Caco-2 (cell line): ENCODE measurements at regions not wholly inside any gene's neighbourhood (a gene's known extent, or its start where the extent isn't known, plus 50 kb on each side); places are given as distances from the start of the nearest gene placed in this dataset.
"Not testable (repeated sequence)": the region's sequence is repeated elsewhere in the genome, so short reads cannot be mapped to it uniquely, and the experiment has no call there.

ENCODE experiments used
- BruUV-seq: library from RNA; stranded (reverse); fragments of 400-500 nt; replicated peaks from 2 replicates; lab custom pipeline; 2021; lab: Mats Ljungman, UMichigan
- CTCF ChIA-PET: fragments of 300-600 bp; sonication (Branson Sonifier 250); formaldehyde crosslinking; loops from one replicate; lab custom pipeline; 2022; ENCODE audit warnings: antibody characterized with exemption; lab: Charles Lee
- POLR2A ChIA-PET: fragments of 300-600 bp; sonication (Branson Sonifier 250); formaldehyde crosslinking; loops from one replicate; lab custom pipeline; 2022; ENCODE audit warnings: antibody characterized with exemption; lab: Charles Lee
- DNase-seq, 2 experiments: peaks; one replicate each; pipeline versions ENCODE4 v3.0.0 to v3.0.0-alpha.2; 2020 to 2022
- H3K27me3 ChIP-seq: replicated peaks from 2 replicates; pipeline ENCODE4 v1.6.0; 2011; ENCODE audit warnings: low read length; ENCODE audit not compliant: control insufficient read depth, insufficient read depth
- H3K36me3 ChIP-seq: 2 replicates; pipeline ENCODE4 v1.5.1; 2011; ENCODE audit warnings: low read length; ENCODE audit not compliant: control insufficient read depth, insufficient read depth
- H3K4me1 ChIP-seq: fragments of 250-450 bp; sonication (Bioruptor Pico); 2 replicates; pipeline ENCODE4 v1.5.1; 2020; ENCODE audit warnings: mild to moderate bottlenecking
- H3K4me3 ChIP-seq: 2 replicates; pipeline ENCODE4 v1.5.1; 2011; ENCODE audit warnings: low read depth, mild to moderate bottlenecking, control low read depth, low read length
- H3K9me3 ChIP-seq: fragments of 250-450 bp; sonication (Bioruptor Pico); 2 replicates; pipeline ENCODE4 v1.5.1; 2020; ENCODE audit warnings: mild to moderate bottlenecking, moderate library complexity
- H3K27ac Mint-ChIP-seq: one replicate; pipeline ENCODE4 v1.8.0; 2022; ENCODE audit warnings: mixed read lengths; ENCODE audit not compliant: unreplicated experiment
- H3K27me3 Mint-ChIP-seq: one replicate; pipeline ENCODE4 v1.8.0; 2022; ENCODE audit warnings: mixed read lengths; ENCODE audit not compliant: insufficient read depth, unreplicated experiment
- H3K36me3 Mint-ChIP-seq: one replicate; pipeline ENCODE4 v1.8.0; 2022; ENCODE audit warnings: mild to moderate bottlenecking, mixed read lengths; ENCODE audit not compliant: insufficient read depth, unreplicated experiment
- H3K4me1 Mint-ChIP-seq: one replicate; pipeline ENCODE4 v1.8.0; 2022; ENCODE audit warnings: low read depth, mixed read lengths; ENCODE audit not compliant: unreplicated experiment
- H3K4me3 Mint-ChIP-seq: one replicate; pipeline ENCODE4 v1.8.0; 2022; ENCODE audit warnings: mild to moderate bottlenecking, moderate library complexity, mixed read lengths; ENCODE audit not compliant: unreplicated experiment
- H3K9me3 Mint-ChIP-seq: one replicate; pipeline ENCODE4 v1.8.0; 2022; ENCODE audit warnings: mixed read lengths; ENCODE audit not compliant: unreplicated experiment
- CTCF ChIP-seq, 2 experiments: fragments of 200-600 bp in 1 of 2; IDR thresholded peaks; 1 replicate in 1 of 2; 2 replicates in 1 of 2; pipeline versions ENCODE4 v1.5.1 to v1.8.0; 2011 to 2022; ENCODE audit warnings: antibody characterized with exemption in 1 of 2, control low read depth in 1 of 2, inconsistent platforms in 1 of 2, low read depth in 1 of 2, low read length in 1 of 2, mild to moderate bottlenecking in 1 of 2, moderate library complexity in 1 of 2; ENCODE audit not compliant: insufficient read depth in 1 of 2, severe bottlenecking in 1 of 2, unreplicated experiment in 1 of 2
- intact Hi-C: fragments of 100-400 bp; cut with micrococcal nuclease; formaldehyde crosslinking; loops from one replicate; pipeline ENCODE4 v1.10.0; 2022; ENCODE audit not compliant: unreplicated experiment

- ChIA-PET POLR2A (no interaction called here), CTCF (no interaction called here)
- no peaks in the 10 kb centered on the region for H3K9me3 ChIP-seq
- no peak overlapping the region for H3K27ac Mint-ChIP-seq
- no peaks in the 10 kb centered on the region for H3K4me1 ChIP-seq
- no peaks in the 10 kb centered on the region for H3K36me3 Mint-ChIP-seq
- no peaks in the 10 kb centered on the region for H3K9me3 Mint-ChIP-seq
- no peaks in the 10 kb centered on the region for H3K27me3 ChIP-seq
- BruUV-seq: no TSS peak
- intact Hi-C loops: no loop called here
- H3K36me3 ChIP-seq: no peaks in the 10 kb centered on the region
- DNase-seq: no peak
- H3K4me3 ChIP-seq: no peak overlapping the region
- peaks cover 3% of the 10 kb centered on the region for H3K27me3 Mint-ChIP-seq
- no peak overlapping the region for H3K4me3 Mint-ChIP-seq
- no peak for TF ChIP-seq CTCF (IDR thresholded peaks at IDR 0.05; ENCODE audit: insufficient read depth in 1 of 2, low read depth in 1 of 2, low read length in 1 of 2, severe bottlenecking in 1 of 2, unreplicated experiment in 1 of 2)
- no peaks in the 10 kb centered on the region for H3K4me1 Mint-ChIP-seq
Measured at GRCh38 chr1:192462616-192463015, 113.0 kb upstream of the RGS1 start.

GRCh38 chr1:192463661-192464060 is 111.9 kb upstream of the RGS1 start:
- Mint-ChIP-seq H3K27ac (no peak overlapping the region), H3K36me3 (no peaks in the 10 kb centered on the region), H3K27me3 (peaks cover 3% of the 10 kb centered on the region), H3K4me3 (no peak overlapping the region), H3K9me3 (no peaks in the 10 kb centered on the region), H3K4me1 (no peaks in the 10 kb centered on the region)
- no TSS peak for BruUV-seq
- Histone ChIP-seq H3K9me3 (no peaks in the 10 kb centered on the region), H3K36me3 (no peaks in the 10 kb centered on the region), H3K4me1 (no peaks in the 10 kb centered on the region), H3K4me3 (no peak overlapping the region), H3K27me3 (no peaks in the 10 kb centered on the region)
- DNase-seq: no peak
- TF ChIP-seq CTCF (IDR thresholded peaks at IDR 0.05; ENCODE audit: insufficient read depth in 1 of 2, low read depth in 1 of 2, low read length in 1 of 2, severe bottlenecking in 1 of 2, unreplicated experiment in 1 of 2): no peak
- ChIA-PET CTCF (no interaction called here), POLR2A (no interaction called here)
- intact Hi-C loops: no loop called here

DNA sequence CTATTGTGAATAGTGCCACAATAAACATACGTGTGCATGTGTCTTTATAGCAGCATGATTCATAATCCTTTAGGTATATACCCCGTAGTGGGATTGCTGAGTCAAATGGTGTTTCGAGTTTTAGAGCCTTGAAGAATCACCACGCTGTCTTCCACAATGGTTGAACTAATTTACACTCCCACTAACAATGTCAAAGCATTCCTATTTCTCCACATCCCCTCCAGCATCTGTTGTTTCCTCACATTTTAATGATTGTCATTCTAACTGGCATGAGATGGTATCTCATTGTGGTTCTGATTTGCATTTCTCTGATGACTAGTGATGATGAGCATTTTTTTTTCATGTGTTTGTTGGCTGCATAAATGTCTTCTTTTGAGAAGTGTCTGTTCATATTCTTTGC is 110.4 kb upstream of the RGS1 start:
- H3K27me3 Mint-ChIP-seq, H3K9me3 Mint-ChIP-seq, H3K4me1 Mint-ChIP-seq, H3K4me3 Mint-ChIP-seq, DNase-seq, POLR2A ChIA-PET, H3K36me3 Mint-ChIP-seq, H3K27me3 ChIP-seq, intact Hi-C loops, H3K36me3 ChIP-seq, CTCF ChIA-PET, H3K27ac Mint-ChIP-seq, H3K4me1 ChIP-seq, H3K9me3 ChIP-seq, BruUV-seq, H3K4me3 ChIP-seq: not testable (repeated sequence)
